HCT116 (cell line): ENCODE measurements at regions not wholly inside any gene's neighbourhood (a gene's known extent, or its start where the extent isn't known, plus 50 kb on each side); places are given as distances from the start of the nearest gene placed in this dataset.

Source experiments
- ATAC-seq: fragments of 200-7000 bp; cut with Tn5 transposase; 2 replicates; pipeline ENCODE4 v1.9.1; 2020; ENCODE audit warnings: mild to moderate bottlenecking, moderate library complexity
- BruUV-seq: library from RNA; stranded (reverse); fragments of 400-500 nt; replicated peaks from 2 replicates; lab custom pipeline; 2021; lab: Mats Ljungman, UMichigan
- CTCF ChIA-PET: fragments of 300-600 bp; sonication (Branson Sonifier 250); formaldehyde crosslinking; loops from one replicate; lab custom pipeline; 2021; ENCODE audit warnings: antibody characterized with exemption; lab: Charles Lee
- POLR2A ChIA-PET: fragments of 300-600, 350-600 bp; sonication (Branson Sonifier 250); formaldehyde crosslinking; loops from one replicate; lab custom pipeline; 2021; ENCODE audit warnings: antibody characterized with exemption; lab: Charles Lee
- RAD21 ChIA-PET, 2 experiments: fragments of 300-600 bp; sonication (Branson Sonifier 250); formaldehyde crosslinking; loops; one replicate each; lab custom pipeline; 2023; ENCODE audit warnings: low total read pairs in 2 of 2; ENCODE audit not compliant: uncharacterized antibody in 2 of 2, unreplicated experiment in 2 of 2, low non-redundant PET in 1 of 2; lab: Charles Lee
- DNase-seq: peaks from one replicate; pipeline ENCODE4 v3.0.0-alpha.2; 2010; ENCODE audit warnings: low read depth, low spot score
- H2AFZ ChIP-seq: fragments of 200-600 bp; shearing (Covaris generic), sonication (generic); 2 replicates; pipeline ENCODE4 v1.6.1; 2017; ENCODE audit warnings: low read depth, mixed run types, mixed read lengths, antibody characterized with exemption, low read length; ENCODE audit not compliant: poor library complexity, severe bottlenecking
- H3K27ac ChIP-seq: 2 replicates; pipeline ENCODE4 v1.5.1; 2012; ENCODE audit warnings: low read depth, low read length
- H3K27me3 ChIP-seq: fragments of 200-600 bp; sonication (generic); 2 replicates; pipeline ENCODE4 v1.6.1; 2016; ENCODE audit warnings: mixed run types, low read length, mixed read lengths; ENCODE audit not compliant: insufficient read depth
- H3K36me3 ChIP-seq, 2 experiments: fragments of 200-500 bp in 1 of 2; fragments of 200-600 bp in 1 of 2; sonication (Bioruptor generic) in 1 of 2; sonication (generic) in 1 of 2; 2 replicates each; pipeline versions ENCODE4 v1.5.1 to v1.6.1; 2014 to 2016; ENCODE audit warnings: low read length in 2 of 2, inconsistent platforms in 1 of 2, mixed read lengths in 1 of 2, mixed run types in 1 of 2; ENCODE audit not compliant: insufficient read depth in 2 of 2, control insufficient read depth in 1 of 2
- H3K4me1 ChIP-seq, 2 experiments: fragments of 200-600 bp in 1 of 2; sonication (generic) in 1 of 2; 2 replicates each; pipeline versions ENCODE4 v1.5.1 to v1.6.1; 2012 to 2017; ENCODE audit warnings: low read length in 2 of 2, inconsistent platforms in 1 of 2, mild to moderate bottlenecking in 1 of 2, mixed read lengths in 1 of 2, mixed run types in 1 of 2, moderate library complexity in 1 of 2; ENCODE audit not compliant: insufficient read depth in 2 of 2, control insufficient read depth in 1 of 2
- H3K4me2 ChIP-seq: fragments of 200-600 bp; sonication (generic); 2 replicates; pipeline ENCODE4 v1.6.1; 2017; ENCODE audit warnings: mixed run types, low read length, mixed read lengths
- H3K4me3 ChIP-seq, 2 experiments: fragments of 200-600 bp in 1 of 2; sonication (generic) in 1 of 2; replicated peaks in 1 of 2; 2 replicates each; pipeline ENCODE4 v1.5.1; 2011 to 2016; ENCODE audit warnings: low read length in 2 of 2, control low read depth in 1 of 2, low read depth in 1 of 2, mild to moderate bottlenecking in 1 of 2, mixed read lengths in 1 of 2, mixed run types in 1 of 2
- H3K79me2 ChIP-seq: fragments of 200-600 bp; sonication (generic); 2 replicates; pipeline ENCODE4 v1.6.1; 2017; ENCODE audit warnings: mild to moderate bottlenecking, mixed run types, low read length, moderate library complexity, mixed read lengths; ENCODE audit not compliant: insufficient read depth
- H3K9ac ChIP-seq: fragments of 200-600 bp; sonication (generic); 2 replicates; pipeline ENCODE4 v1.6.1; 2016; ENCODE audit warnings: low read length, mixed read lengths
- H3K9me2 ChIP-seq: fragments of 200-600 bp; sonication (generic), shearing (Covaris generic); 2 replicates; pipeline ENCODE4 v1.6.1; 2017; ENCODE audit warnings: mixed run types, mild to moderate bottlenecking, moderate library complexity; ENCODE audit not compliant: insufficient read depth
- H3K9me3 ChIP-seq, 2 experiments: fragments of 200-500 bp in 1 of 2; fragments of 200-600 bp in 1 of 2; sonication (Bioruptor generic) in 1 of 2; sonication (generic) in 1 of 2; 2 replicates each; pipeline ENCODE4 v1.6.1; 2014 to 2017; ENCODE audit warnings: low read length in 2 of 2, mixed read lengths in 2 of 2, inconsistent platforms in 1 of 2, low read depth in 1 of 2, mild to moderate bottlenecking in 1 of 2, mixed run types in 1 of 2, moderate library complexity in 1 of 2; ENCODE audit not compliant: control insufficient read depth in 1 of 2, insufficient read depth in 1 of 2
- H4K20me1 ChIP-seq: fragments of 200-600 bp; sonication (generic), shearing (Covaris generic); 2 replicates; pipeline ENCODE4 v1.6.1; 2017; ENCODE audit warnings: mixed run types, mild to moderate bottlenecking, moderate library complexity; ENCODE audit not compliant: insufficient read depth
- ATF3 ChIP-seq: IDR thresholded peaks from 2 replicates; pipeline ENCODE4 v1.6.1; 2012
- CBX3 ChIP-seq: IDR thresholded peaks from 2 replicates; pipeline ENCODE4 v1.6.1; 2012; ENCODE audit warnings: low read depth
- CEBPB ChIP-seq: IDR thresholded peaks from 2 replicates; pipeline ENCODE4 v1.6.1; 2012; ENCODE audit warnings: low read depth
- EGR1 ChIP-seq: IDR thresholded peaks from 2 replicates; pipeline ENCODE4 v1.6.1; 2012; ENCODE audit warnings: low read depth
- EZH2phosphoT487 ChIP-seq: fragments of 200-600 bp; IDR thresholded peaks from 2 replicates; pipeline ENCODE4 v1.6.1; 2018; ENCODE audit warnings: antibody characterized with exemption, borderline replicate concordance
- POLR2AphosphoS5 ChIP-seq: IDR thresholded peaks from 2 replicates; pipeline ENCODE4 v1.6.1; 2011; ENCODE audit warnings: mild to moderate bottlenecking, low read depth, low read length, moderate library complexity
- RAD21 ChIP-seq: IDR thresholded peaks from 2 replicates; pipeline ENCODE4 v1.6.1; 2012; ENCODE audit warnings: low read depth, mild to moderate bottlenecking
- TCF7L2 ChIP-seq: IDR thresholded peaks from 2 replicates; pipeline ENCODE4 v1.7.0; 2011; ENCODE audit warnings: borderline replicate concordance, inconsistent platforms; ENCODE audit not compliant: insufficient read depth, insufficient read length; ENCODE audit errors: extremely low read depth
- YY1 ChIP-seq: IDR thresholded peaks from 2 replicates; pipeline ENCODE4 v1.6.1; 2011; ENCODE audit warnings: low read length, low read depth, moderate library complexity, mild to moderate bottlenecking; ENCODE audit not compliant: insufficient replicate concordance; ENCODE audit errors: extremely low read depth
- ZNF274 ChIP-seq: fragments of 200-500 bp; sonication (Bioruptor generic); IDR thresholded peaks from 2 replicates; pipeline ENCODE4 v1.6.1; 2014; ENCODE audit warnings: mild to moderate bottlenecking, low read depth, low read length, inconsistent platforms
- intact Hi-C: fragments of 100-400 bp; cut with micrococcal nuclease; formaldehyde crosslinking; loops from 2 replicates; pipeline ENCODE4 v1.10.0; 2022
- TF ChIP-seq, protein P1 (sequence below), 3 experiments: fragments of 200-600 bp in 1 of 3; sonication (generic) in 1 of 3; IDR thresholded peaks in 2 of 3; conservative IDR thresholded peaks in 1 of 3; 2 replicates each; pipeline ENCODE4 v1.5.1; 2012 to 2017; ENCODE audit warnings: low read depth in 2 of 3, low read length in 2 of 3, antibody characterized with exemption in 1 of 3, borderline replicate concordance in 1 of 3, control low read depth in 1 of 3, mild to moderate bottlenecking in 1 of 3, mixed read lengths in 1 of 3, mixed run types in 1 of 3, moderate library complexity in 1 of 3; ENCODE audit not compliant: insufficient read depth in 1 of 3
- TF ChIP-seq, protein P2 (sequence below): IDR thresholded peaks from 2 replicates; pipeline ENCODE4 v1.6.1; 2012; ENCODE audit warnings: low read depth
- TF ChIP-seq, protein P3 (sequence below): IDR thresholded peaks from 2 replicates; pipeline ENCODE4 v1.6.1; 2012

DNA sequence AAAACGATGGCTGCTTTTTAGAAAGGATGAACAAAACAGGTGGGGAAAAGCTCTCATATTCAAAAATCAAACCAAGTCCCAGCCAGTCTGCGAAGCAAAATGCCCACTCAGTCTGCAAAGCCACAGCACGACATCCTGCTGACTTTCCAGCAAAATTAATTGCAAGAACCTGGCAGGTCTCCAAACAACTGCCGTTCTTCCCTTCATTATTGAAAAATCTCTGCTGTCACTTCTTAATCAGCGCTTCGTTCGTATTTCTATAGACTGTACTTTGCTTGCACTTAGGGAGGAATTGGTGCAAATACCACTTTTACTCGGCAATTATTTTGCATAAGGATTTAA lies 222.4 kb downstream of the CBLN4 start:
- DNase-seq (no peak), ATAC-seq (no peak)
- Histone ChIP-seq H3K9me3 (peaks cover 8 to 9% of the 10 kb centered on the region in 2 experiments; a peak in 2 of 4 replicates), H3K79me2 (no peaks in the 10 kb centered on the region), H3K27me3 (no peaks in the 10 kb centered on the region), H3K9me2 (no peaks in the 10 kb centered on the region), H3K36me3 (no peaks in the 10 kb centered on the region), H3K4me1 (no peaks in the 10 kb centered on the region), H3K4me3 (no peak overlapping the region), H3K27ac (no peak overlapping the region), H4K20me1 (no peaks in the 10 kb centered on the region), H3K9ac (no peak overlapping the region), H2AFZ (no peak overlapping the region), H3K4me2 (no peak overlapping the region)
- RAD21 ChIA-PET: no interaction called here
- no TSS peak for BruUV-seq
- no peak for TF ChIP-seq ATF3
- intact Hi-C loops: no loop called here
- POLR2A ChIA-PET: no interaction called here
- CTCF ChIA-PET: no interaction called here

DNA sequence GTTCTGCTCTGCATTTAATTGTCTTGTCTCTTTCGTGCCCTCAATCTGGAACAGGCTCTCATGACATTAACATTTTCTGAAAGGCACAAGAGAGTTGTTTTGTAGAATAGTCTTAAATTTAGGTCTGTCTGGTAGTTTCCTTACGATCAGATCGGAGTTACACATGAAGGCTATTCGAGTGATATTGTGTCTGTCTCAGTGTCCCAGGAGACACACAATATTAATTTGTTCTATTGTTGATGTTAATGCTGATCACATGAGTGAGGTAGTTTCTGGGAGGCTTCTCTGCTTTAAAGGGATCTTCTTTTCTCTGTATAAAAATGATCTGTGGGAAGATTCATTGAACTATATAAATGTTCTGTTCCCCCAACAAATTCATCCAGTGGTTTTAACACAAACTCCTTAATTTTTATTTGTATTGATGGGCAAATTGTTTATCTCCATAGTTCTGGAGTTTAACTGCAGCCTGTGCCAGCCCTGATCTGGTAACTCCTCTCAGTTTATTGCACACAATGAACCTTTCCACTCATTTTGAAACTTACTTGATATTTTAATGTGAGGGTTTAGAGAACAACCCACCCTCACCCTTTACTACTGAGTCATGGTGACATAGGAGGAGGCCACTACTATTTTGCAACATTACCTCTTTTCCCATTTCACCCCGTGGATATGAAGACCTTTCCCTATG lies 223.0 kb downstream of the CBLN4 start:
- H3K27me3 ChIP-seq: no peaks in the 10 kb centered on the region
- DNase-seq (no peak), ATAC-seq (no peak)
- ChIA-PET CTCF (no interaction called here), POLR2A (no interaction called here), RAD21 (no interaction called here)
- no peak overlapping the region for H3K4me3 ChIP-seq
- peaks cover 11 to 13% of the 10 kb centered on the region in 2 experiments; a peak in 2 of 4 replicates for H3K9me3 ChIP-seq
- no peaks in the 10 kb centered on the region for H3K4me1 ChIP-seq
- no peak overlapping the region for H3K4me2 ChIP-seq
- H3K27ac ChIP-seq: no peak overlapping the region
- H3K36me3 ChIP-seq: no peaks in the 10 kb centered on the region
- H3K9me2 ChIP-seq: no peaks in the 10 kb centered on the region
- H4K20me1 ChIP-seq: no peaks in the 10 kb centered on the region
- no peak overlapping the region for H2AFZ ChIP-seq
- intact Hi-C loops: no loop called here
- no TSS peak for BruUV-seq
- H3K79me2 ChIP-seq: no peaks in the 10 kb centered on the region
- no peak overlapping the region for H3K9ac ChIP-seq
- TF ChIP-seq EGR1: no peak
- no peak for TF ChIP-seq RAD21
- no peak for TF ChIP-seq ZNF274
- no peak for TF ChIP-seq CBX3
- TF ChIP-seq, protein P1, sequence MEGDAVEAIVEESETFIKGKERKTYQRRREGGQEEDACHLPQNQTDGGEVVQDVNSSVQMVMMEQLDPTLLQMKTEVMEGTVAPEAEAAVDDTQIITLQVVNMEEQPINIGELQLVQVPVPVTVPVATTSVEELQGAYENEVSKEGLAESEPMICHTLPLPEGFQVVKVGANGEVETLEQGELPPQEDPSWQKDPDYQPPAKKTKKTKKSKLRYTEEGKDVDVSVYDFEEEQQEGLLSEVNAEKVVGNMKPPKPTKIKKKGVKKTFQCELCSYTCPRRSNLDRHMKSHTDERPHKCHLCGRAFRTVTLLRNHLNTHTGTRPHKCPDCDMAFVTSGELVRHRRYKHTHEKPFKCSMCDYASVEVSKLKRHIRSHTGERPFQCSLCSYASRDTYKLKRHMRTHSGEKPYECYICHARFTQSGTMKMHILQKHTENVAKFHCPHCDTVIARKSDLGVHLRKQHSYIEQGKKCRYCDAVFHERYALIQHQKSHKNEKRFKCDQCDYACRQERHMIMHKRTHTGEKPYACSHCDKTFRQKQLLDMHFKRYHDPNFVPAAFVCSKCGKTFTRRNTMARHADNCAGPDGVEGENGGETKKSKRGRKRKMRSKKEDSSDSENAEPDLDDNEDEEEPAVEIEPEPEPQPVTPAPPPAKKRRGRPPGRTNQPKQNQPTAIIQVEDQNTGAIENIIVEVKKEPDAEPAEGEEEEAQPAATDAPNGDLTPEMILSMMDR (IDR thresholded peaks at IDR 0.05 in 2 of 3, conservative IDR thresholded peaks at IDR 0.05 in 1 of 3; ENCODE audit: borderline replicate concordance in 1 of 3, insufficient read depth in 1 of 3, low read depth in 2 of 3, low read length in 2 of 3): no peak
- TF ChIP-seq YY1: no peak
- no peak for TF ChIP-seq ATF3
- TF ChIP-seq CEBPB: no peak
- TF ChIP-seq POLR2AphosphoS5: no peak
- TF ChIP-seq, protein P2, sequence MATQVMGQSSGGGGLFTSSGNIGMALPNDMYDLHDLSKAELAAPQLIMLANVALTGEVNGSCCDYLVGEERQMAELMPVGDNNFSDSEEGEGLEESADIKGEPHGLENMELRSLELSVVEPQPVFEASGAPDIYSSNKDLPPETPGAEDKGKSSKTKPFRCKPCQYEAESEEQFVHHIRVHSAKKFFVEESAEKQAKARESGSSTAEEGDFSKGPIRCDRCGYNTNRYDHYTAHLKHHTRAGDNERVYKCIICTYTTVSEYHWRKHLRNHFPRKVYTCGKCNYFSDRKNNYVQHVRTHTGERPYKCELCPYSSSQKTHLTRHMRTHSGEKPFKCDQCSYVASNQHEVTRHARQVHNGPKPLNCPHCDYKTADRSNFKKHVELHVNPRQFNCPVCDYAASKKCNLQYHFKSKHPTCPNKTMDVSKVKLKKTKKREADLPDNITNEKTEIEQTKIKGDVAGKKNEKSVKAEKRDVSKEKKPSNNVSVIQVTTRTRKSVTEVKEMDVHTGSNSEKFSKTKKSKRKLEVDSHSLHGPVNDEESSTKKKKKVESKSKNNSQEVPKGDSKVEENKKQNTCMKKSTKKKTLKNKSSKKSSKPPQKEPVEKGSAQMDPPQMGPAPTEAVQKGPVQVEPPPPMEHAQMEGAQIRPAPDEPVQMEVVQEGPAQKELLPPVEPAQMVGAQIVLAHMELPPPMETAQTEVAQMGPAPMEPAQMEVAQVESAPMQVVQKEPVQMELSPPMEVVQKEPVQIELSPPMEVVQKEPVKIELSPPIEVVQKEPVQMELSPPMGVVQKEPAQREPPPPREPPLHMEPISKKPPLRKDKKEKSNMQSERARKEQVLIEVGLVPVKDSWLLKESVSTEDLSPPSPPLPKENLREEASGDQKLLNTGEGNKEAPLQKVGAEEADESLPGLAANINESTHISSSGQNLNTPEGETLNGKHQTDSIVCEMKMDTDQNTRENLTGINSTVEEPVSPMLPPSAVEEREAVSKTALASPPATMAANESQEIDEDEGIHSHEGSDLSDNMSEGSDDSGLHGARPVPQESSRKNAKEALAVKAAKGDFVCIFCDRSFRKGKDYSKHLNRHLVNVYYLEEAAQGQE: no peak
- TF ChIP-seq, protein P3, sequence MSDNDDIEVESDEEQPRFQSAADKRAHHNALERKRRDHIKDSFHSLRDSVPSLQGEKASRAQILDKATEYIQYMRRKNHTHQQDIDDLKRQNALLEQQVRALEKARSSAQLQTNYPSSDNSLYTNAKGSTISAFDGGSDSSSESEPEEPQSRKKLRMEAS: no peak
- no peak for TF ChIP-seq TCF7L2
- TF ChIP-seq EZH2phosphoT487: no peak
